ENCODE measurements at regions not wholly inside any gene's neighbourhood (a gene's known extent, or its start where the extent isn't known, plus 50 kb on each side); places are given as distances from the start of the nearest gene placed in this dataset.

GRCh38 chr5:57900381-57900944, 417.9 kb upstream of the ACTBL2 start:
- no peak for TF ChIP-seq CTCF (IDR thresholded peaks at IDR 0.05; ENCODE audit: insufficient read depth, low read length, severe bottlenecking)
- Histone ChIP-seq H3K36me3 (ENCODE audit: control insufficient read depth, insufficient read depth, low read length) (no peaks in the 10 kb centered on the region), H3K27me3 (ENCODE audit: control insufficient read depth, insufficient read depth, low read length) (no peaks in the 10 kb centered on the region), H3K4me3 (ENCODE audit: low read depth, low read length) (no peak overlapping the region)
- no peak for FAIRE-seq
- no peak for DNase-seq (ENCODE audit: low read depth)

- FAIRE-seq (no peak), DNase-seq (ENCODE audit: low read depth) (no peak)
- Histone ChIP-seq H3K27me3 (ENCODE audit: control insufficient read depth, insufficient read depth, low read length) (no peaks in the 10 kb centered on the region), H3K36me3 (ENCODE audit: control insufficient read depth, insufficient read depth, low read length) (no peaks in the 10 kb centered on the region), H3K4me3 (ENCODE audit: low read depth, low read length) (no peak overlapping the region)
- TF ChIP-seq CTCF (IDR thresholded peaks at IDR 0.05; ENCODE audit: insufficient read depth, low read length, severe bottlenecking): no peak
These were observed 414.0 kb upstream of the ACTBL2 start for GRCh38 chr5:57896576-57896975.

- FAIRE-seq (no peak), DNase-seq (ENCODE audit: low read depth) (no peak)
- H3K4me3 ChIP-seq (ENCODE audit: low read depth, low read length): no peak overlapping the region
- no peaks in the 10 kb centered on the region for H3K27me3 ChIP-seq (ENCODE audit: control insufficient read depth, insufficient read depth, low read length)
- no peaks in the 10 kb centered on the region for H3K36me3 ChIP-seq (ENCODE audit: control insufficient read depth, insufficient read depth, low read length)
- no peak for TF ChIP-seq CTCF (IDR thresholded peaks at IDR 0.05; ENCODE audit: insufficient read depth, low read length, severe bottlenecking)
These were observed 413.2 kb upstream of the ACTBL2 start for GRCh38 chr5:57895766-57896165.

GRCh38 chr5:57893926-57894325, 411.3 kb upstream of the ACTBL2 start:
- DNase-seq (ENCODE audit: low read depth): no peak
- Histone ChIP-seq H3K4me3 (ENCODE audit: low read depth, low read length) (no peak overlapping the region), H3K36me3 (ENCODE audit: control insufficient read depth, insufficient read depth, low read length) (no peaks in the 10 kb centered on the region), H3K27me3 (ENCODE audit: control insufficient read depth, insufficient read depth, low read length) (no peaks in the 10 kb centered on the region)
- no peak for FAIRE-seq
- TF ChIP-seq CTCF (IDR thresholded peaks at IDR 0.05; ENCODE audit: insufficient read depth, low read length, severe bottlenecking): no peak

GRCh38 chr5:57891443-57891842, 408.8 kb upstream of the ACTBL2 start:
- DNase-seq (ENCODE audit: low read depth): no peak
- no peaks in the 10 kb centered on the region for H3K36me3 ChIP-seq (ENCODE audit: control insufficient read depth, insufficient read depth, low read length)
- H3K4me3 ChIP-seq (ENCODE audit: low read depth, low read length): no peak overlapping the region
- no peaks in the 10 kb centered on the region for H3K27me3 ChIP-seq (ENCODE audit: control insufficient read depth, insufficient read depth, low read length)
- TF ChIP-seq CTCF (IDR thresholded peaks at IDR 0.05; ENCODE audit: insufficient read depth, low read length, severe bottlenecking): no peak
- no peak for FAIRE-seq

GRCh38 chr5:57889558-57889957, 406.9 kb upstream of the ACTBL2 start:
- peak; percentile 37 for TF ChIP-seq CTCF (IDR thresholded peaks at IDR 0.05; ENCODE audit: insufficient read depth, low read length, severe bottlenecking)
- DNase-seq (ENCODE audit: low read depth) (peak; percentile 98), FAIRE-seq (peak; percentile 99)
- Histone ChIP-seq H3K4me3 (ENCODE audit: low read depth, low read length) (no peak overlapping the region), H3K36me3 (ENCODE audit: control insufficient read depth, insufficient read depth, low read length) (no peaks in the 10 kb centered on the region), H3K27me3 (ENCODE audit: control insufficient read depth, insufficient read depth, low read length) (no peaks in the 10 kb centered on the region)
